ENCODE measurements at regions not wholly inside any gene's neighbourhood (a gene's known extent, or its start where the extent isn't known, plus 50 kb on each side); places are given as distances from the start of the nearest gene placed in this dataset.

- TF ChIP-seq POLR2AphosphoS5 (IDR thresholded peaks at IDR 0.05; ENCODE audit: low read depth, low read length) (no peak), TAF1 (IDR thresholded peaks at IDR 0.05; ENCODE audit: borderline replicate concordance, insufficient read depth, low read length) (no peak), FOXP2 (optimal IDR thresholded peaks at IDR 0.05; ENCODE audit: borderline replicate concordance, extremely low read depth, extremely low read length, insufficient read depth) (no peak), REST (IDR thresholded peaks at IDR 0.05; ENCODE audit: insufficient read depth in 1 of 2, low read depth in 2 of 2, low read length in 2 of 2) (no peak), SIN3A (IDR thresholded peaks at IDR 0.05; ENCODE audit: borderline replicate concordance, insufficient read depth, low read length) (no peak)
Observed at GRCh38 chr2:121152861-121153260, 132.1 kb downstream of the TFCP2L1 start.

- no peak for TF ChIP-seq TAF1 (IDR thresholded peaks at IDR 0.05; ENCODE audit: borderline replicate concordance, insufficient read depth, low read length)
- no peak for TF ChIP-seq REST (IDR thresholded peaks at IDR 0.05; ENCODE audit: insufficient read depth in 1 of 2, low read depth in 2 of 2, low read length in 2 of 2)
- TF ChIP-seq FOXP2 (optimal IDR thresholded peaks at IDR 0.05; ENCODE audit: borderline replicate concordance, extremely low read depth, extremely low read length, insufficient read depth) = no peak
- TF ChIP-seq SIN3A (IDR thresholded peaks at IDR 0.05; ENCODE audit: borderline replicate concordance, insufficient read depth, low read length) = no peak
- no peak for TF ChIP-seq POLR2AphosphoS5 (IDR thresholded peaks at IDR 0.05; ENCODE audit: low read depth, low read length)
Observed at GRCh38 chr2:121153516-121153915, 131.5 kb downstream of the TFCP2L1 start.

- TF ChIP-seq TAF1 (IDR thresholded peaks at IDR 0.05; ENCODE audit: borderline replicate concordance, insufficient read depth, low read length) = no peak
- TF ChIP-seq REST (IDR thresholded peaks at IDR 0.05; ENCODE audit: insufficient read depth in 1 of 2, low read depth in 2 of 2, low read length in 2 of 2) = no peak
- no peak for TF ChIP-seq SIN3A (IDR thresholded peaks at IDR 0.05; ENCODE audit: borderline replicate concordance, insufficient read depth, low read length)
- TF ChIP-seq FOXP2 (optimal IDR thresholded peaks at IDR 0.05; ENCODE audit: borderline replicate concordance, extremely low read depth, extremely low read length, insufficient read depth) = no peak
- no peak for TF ChIP-seq POLR2AphosphoS5 (IDR thresholded peaks at IDR 0.05; ENCODE audit: low read depth, low read length)
Observed at GRCh38 chr2:121155502-121156056, 129.4 kb downstream of the TFCP2L1 start.

- TF ChIP-seq TAF1 (IDR thresholded peaks at IDR 0.05; ENCODE audit: borderline replicate concordance, insufficient read depth, low read length) (no peak), FOXP2 (optimal IDR thresholded peaks at IDR 0.05; ENCODE audit: borderline replicate concordance, extremely low read depth, extremely low read length, insufficient read depth) (no peak), REST (IDR thresholded peaks at IDR 0.05; ENCODE audit: insufficient read depth in 1 of 2, low read depth in 2 of 2, low read length in 2 of 2) (no peak), POLR2AphosphoS5 (IDR thresholded peaks at IDR 0.05; ENCODE audit: low read depth, low read length) (no peak), SIN3A (IDR thresholded peaks at IDR 0.05; ENCODE audit: borderline replicate concordance, insufficient read depth, low read length) (no peak)
Observed at GRCh38 chr2:121159291-121160071, 125.5 kb downstream of the TFCP2L1 start.
